ENCODE measurements at regions not wholly inside any gene's neighbourhood (a gene's known extent, or its start where the extent isn't known, plus 50 kb on each side); places are given as distances from the start of the nearest gene placed in this dataset.

GRCh38 chr4:13782231-13782630, 154.7 kb upstream of the BOD1L1 start:
- TF ChIP-seq CTCF (IDR thresholded peaks at IDR 0.05; ENCODE audit: low read length) = no peak
- no peak for TF ChIP-seq EZH2 (optimal IDR thresholded peaks at IDR 0.05; ENCODE audit: low read depth, low read length)
- no peak for TF ChIP-seq EZH2phosphoT487 (IDR thresholded peaks at IDR 0.05; ENCODE audit: low read length)

Measured in MM.1S (cell line).